ENCODE measurements at regions not wholly inside any gene's neighbourhood (a gene's known extent, or its start where the extent isn't known, plus 50 kb on each side); places are given as distances from the start of the nearest gene placed in this dataset.
"Not testable (repeated sequence)": the region's sequence is repeated elsewhere in the genome, so short reads cannot be mapped to it uniquely, and the experiment has no call there.

- H3K4me3 Mint-ChIP-seq = no peak overlapping the region
- no peak overlapping the region for H3K27ac Mint-ChIP-seq
- no peak for ATAC-seq
- H3K4me1 Mint-ChIP-seq (ENCODE audit: low read depth in 2 of 2) = no peaks in the 10 kb centered on the region
- DNase-seq (ENCODE audit: low spot score) = no peak
- H3K9me3 Mint-ChIP-seq = peaks cover 29% of the 10 kb centered on the region
- H3K27me3 Mint-ChIP-seq = no peaks in the 10 kb centered on the region
- peaks cover 11% of the 10 kb centered on the region for H3K36me3 Mint-ChIP-seq
Measured at GRCh38 chr18:73531601-73532000, 616.0 kb downstream of the FBXO15 start.

GRCh38 chr18:73528066-73528465 lies 619.6 kb downstream of the FBXO15 start:
- ATAC-seq = no peak
- peaks cover 29% of the 10 kb centered on the region for H3K9me3 Mint-ChIP-seq
- no peak overlapping the region for H3K4me3 Mint-ChIP-seq
- no peaks in the 10 kb centered on the region for H3K4me1 Mint-ChIP-seq (ENCODE audit: low read depth in 2 of 2)
- peaks cover 11% of the 10 kb centered on the region for H3K36me3 Mint-ChIP-seq
- H3K27ac Mint-ChIP-seq = no peak overlapping the region
- no peak for DNase-seq (ENCODE audit: low spot score)
- no peaks in the 10 kb centered on the region for H3K27me3 Mint-ChIP-seq

GRCh38 chr18:73520229-73520628 lies 627.4 kb downstream of the FBXO15 start:
- Mint-ChIP-seq H3K36me3 (no peaks in the 10 kb centered on the region), H3K9me3 (peaks cover 18% of the 10 kb centered on the region), H3K27ac (no peak overlapping the region), H3K4me1 (ENCODE audit: low read depth in 2 of 2) (no peaks in the 10 kb centered on the region), H3K4me3 (no peak overlapping the region), H3K27me3 (no peaks in the 10 kb centered on the region)
- no peak for DNase-seq (ENCODE audit: low spot score)
- no peak for ATAC-seq

GRCh38 chr18:73516056-73516455 lies 631.6 kb downstream of the FBXO15 start:
- ATAC-seq; H3K27ac Mint-ChIP-seq; H3K36me3 Mint-ChIP-seq; H3K27me3 Mint-ChIP-seq; H3K4me1 Mint-ChIP-seq (ENCODE audit: low read depth in 2 of 2); H3K4me3 Mint-ChIP-seq; DNase-seq (ENCODE audit: low spot score): not testable (repeated sequence)
- H3K9me3 Mint-ChIP-seq = peaks cover 16% of the 10 kb centered on the region

- no peaks in the 10 kb centered on the region for H3K36me3 Mint-ChIP-seq
- ATAC-seq (peak in 1 of 2 donors; percentile 53), DNase-seq (ENCODE audit: low spot score) (no peak)
- H3K4me1 Mint-ChIP-seq (ENCODE audit: low read depth in 2 of 2) = no peaks in the 10 kb centered on the region
- H3K27me3 Mint-ChIP-seq = no peaks in the 10 kb centered on the region
- no peak overlapping the region for H3K27ac Mint-ChIP-seq
- H3K4me3 Mint-ChIP-seq = no peak overlapping the region
- peaks cover 18% of the 10 kb centered on the region for H3K9me3 Mint-ChIP-seq
Measured at GRCh38 chr18:73514449-73514848, 633.2 kb downstream of the FBXO15 start.

GRCh38 chr18:73511771-73512503 lies 635.7 kb downstream of the FBXO15 start:
- Mint-ChIP-seq H3K4me3 (no peak overlapping the region), H3K9me3 (peaks cover 23% of the 10 kb centered on the region), H3K36me3 (no peaks in the 10 kb centered on the region), H3K27me3 (no peaks in the 10 kb centered on the region), H3K4me1 (ENCODE audit: low read depth in 2 of 2) (no peaks in the 10 kb centered on the region), H3K27ac (no peak overlapping the region)
- no peak for DNase-seq (ENCODE audit: low spot score)
- no peak for ATAC-seq

- H3K27me3 Mint-ChIP-seq = no peaks in the 10 kb centered on the region
- peaks cover 19% of the 10 kb centered on the region for H3K9me3 Mint-ChIP-seq
- ATAC-seq = no peak
Measured at GRCh38 chr18:73509460-73509859, 638.2 kb downstream of the FBXO15 start.

GRCh38 chr18:73503326-73503725 lies 635.5 kb upstream of the NETO1 start:
- H3K36me3 Mint-ChIP-seq = no peaks in the 10 kb centered on the region
- DNase-seq (ENCODE audit: low spot score) (no peak), ATAC-seq (no peak)
- H3K9me3 Mint-ChIP-seq = peaks cover 7% of the 10 kb centered on the region
- H3K4me3 Mint-ChIP-seq = no peak overlapping the region
- H3K4me1 Mint-ChIP-seq (ENCODE audit: low read depth in 2 of 2) = no peaks in the 10 kb centered on the region
- H3K27ac Mint-ChIP-seq = no peak overlapping the region
- no peaks in the 10 kb centered on the region for H3K27me3 Mint-ChIP-seq

More at GRCh38 chr18:73509460-73509859, 638.2 kb downstream of the FBXO15 start:
- no peak overlapping the region for H3K27ac Mint-ChIP-seq
- H3K4me3 Mint-ChIP-seq = no peak overlapping the region
- no peak for DNase-seq (ENCODE audit: low spot score)
- H3K4me1 Mint-ChIP-seq (ENCODE audit: low read depth in 2 of 2) = no peaks in the 10 kb centered on the region
- no peaks in the 10 kb centered on the region for H3K36me3 Mint-ChIP-seq

- H3K9me3 Mint-ChIP-seq = peaks cover 7% of the 10 kb centered on the region
- ATAC-seq (no peak), DNase-seq (ENCODE audit: low spot score) (no peak)
- H3K36me3 Mint-ChIP-seq = no peaks in the 10 kb centered on the region
- no peaks in the 10 kb centered on the region for H3K27me3 Mint-ChIP-seq
- no peak overlapping the region for H3K4me3 Mint-ChIP-seq
- H3K4me1 Mint-ChIP-seq (ENCODE audit: low read depth in 2 of 2) = no peaks in the 10 kb centered on the region
- no peak overlapping the region for H3K27ac Mint-ChIP-seq
Measured at GRCh38 chr18:73487966-73488365, 620.2 kb upstream of the NETO1 start.

- no peak for ATAC-seq
- Mint-ChIP-seq H3K4me1 (ENCODE audit: low read depth in 2 of 2) (no peaks in the 10 kb centered on the region), H3K9me3 (peaks cover 6% of the 10 kb centered on the region), H3K27ac (no peak overlapping the region), H3K27me3 (no peaks in the 10 kb centered on the region), H3K36me3 (no peaks in the 10 kb centered on the region), H3K4me3 (no peak overlapping the region)
- no peak for DNase-seq (ENCODE audit: low spot score)
Measured at GRCh38 chr18:73485166-73485565, 617.4 kb upstream of the NETO1 start.

GRCh38 chr18:73482901-73483300 lies 615.1 kb upstream of the NETO1 start:
- Mint-ChIP-seq H3K9me3 (peaks cover 7% of the 10 kb centered on the region), H3K4me1 (ENCODE audit: low read depth in 2 of 2) (no peaks in the 10 kb centered on the region), H3K27ac (no peak overlapping the region), H3K27me3 (no peaks in the 10 kb centered on the region), H3K4me3 (no peak overlapping the region), H3K36me3 (no peaks in the 10 kb centered on the region)
- DNase-seq (ENCODE audit: low spot score) (no peak), ATAC-seq (no peak)

GRCh38 chr18:73479477-73479876 lies 611.7 kb upstream of the NETO1 start:
- Mint-ChIP-seq H3K4me3 (no peak overlapping the region), H3K9me3 (peaks cover 4% of the 10 kb centered on the region), H3K27ac (no peak overlapping the region), H3K27me3 (no peaks in the 10 kb centered on the region), H3K36me3 (no peaks in the 10 kb centered on the region), H3K4me1 (ENCODE audit: low read depth in 2 of 2) (no peaks in the 10 kb centered on the region)
- ATAC-seq (no peak), DNase-seq (ENCODE audit: low spot score) (no peak)

GRCh38 chr18:73478191-73478590 lies 610.4 kb upstream of the NETO1 start:
- DNase-seq (ENCODE audit: low spot score) = no peak
- Mint-ChIP-seq H3K27ac (no peak overlapping the region), H3K36me3 (no peaks in the 10 kb centered on the region), H3K4me3 (no peak overlapping the region), H3K27me3 (no peaks in the 10 kb centered on the region), H3K4me1 (ENCODE audit: low read depth in 2 of 2) (no peaks in the 10 kb centered on the region), H3K9me3 (peaks cover 4% of the 10 kb centered on the region)
- no peak for ATAC-seq

- Mint-ChIP-seq H3K36me3 (peaks cover 10% of the 10 kb centered on the region), H3K27me3 (no peaks in the 10 kb centered on the region), H3K4me3 (no peak overlapping the region), H3K4me1 (ENCODE audit: low read depth in 2 of 2) (no peaks in the 10 kb centered on the region), H3K27ac (no peak overlapping the region), H3K9me3 (peaks cover 4% of the 10 kb centered on the region)
- DNase-seq (ENCODE audit: low spot score) (no peak), ATAC-seq (no peak)
Measured at GRCh38 chr18:73476031-73476430, 608.2 kb upstream of the NETO1 start.

- Mint-ChIP-seq H3K4me1 (ENCODE audit: low read depth in 2 of 2) (no peaks in the 10 kb centered on the region), H3K27me3 (no peaks in the 10 kb centered on the region), H3K4me3 (no peak overlapping the region), H3K36me3 (no peaks in the 10 kb centered on the region), H3K27ac (no peak overlapping the region), H3K9me3 (peaks cover 9% of the 10 kb centered on the region)
- ATAC-seq = no peak
- no peak for DNase-seq (ENCODE audit: low spot score)
Measured at GRCh38 chr18:73462092-73462491, 594.3 kb upstream of the NETO1 start.

Data from natural killer cell treated with Interleukin-12 subunit alpha and Interleukin-12 subunit beta and Interleukin-15 and Interleukin-18, amount 100 ng/mL, for 72 hours (primary cell).